WTC11 (cell line): ENCODE measurements at regions not wholly inside any gene's neighbourhood (a gene's known extent, or its start where the extent isn't known, plus 50 kb on each side); places are given as distances from the start of the nearest gene placed in this dataset.

ENCODE experiments used
- ATAC-seq: fragments of 200-7000 bp; cut with Tn5 transposase; 2 replicates; pipeline ENCODE4 v1.10.0; 2021; ENCODE audit warnings: mild to moderate bottlenecking, moderate library complexity
- CTCF ChIA-PET: fragments of 300-600 bp; sonication (Branson Sonifier 250); formaldehyde crosslinking; loops from one replicate; lab custom pipeline; 2021; ENCODE audit warnings: antibody characterized with exemption; lab: Charles Lee
- POLR2A ChIA-PET: fragments of 350-600 bp; sonication (Branson Sonifier 250); formaldehyde crosslinking; loops from one replicate; lab custom pipeline; 2021; ENCODE audit warnings: antibody characterized with exemption; lab: Charles Lee
- DNase-seq: peaks from one replicate; pipeline ENCODE4 v3.0.0; 2021; ENCODE audit warnings: low spot score
- H3K27ac Mint-ChIP-seq: 2 replicates; pipeline ENCODE4 v1.8.0; 2021; ENCODE audit warnings: mixed read lengths
- H3K27me3 Mint-ChIP-seq: 2 replicates; pipeline ENCODE4 v1.8.0; 2021; ENCODE audit warnings: low read depth, mild to moderate bottlenecking, moderate library complexity, mixed read lengths
- H3K36me3 Mint-ChIP-seq: 2 replicates; pipeline ENCODE4 v1.8.0; 2021; ENCODE audit warnings: mixed read lengths
- H3K4me1 Mint-ChIP-seq: 2 replicates; pipeline ENCODE4 v1.8.0; 2022; ENCODE audit warnings: mixed read lengths
- H3K4me3 Mint-ChIP-seq: 2 replicates; pipeline ENCODE4 v1.8.0; 2021; ENCODE audit warnings: mild to moderate bottlenecking, moderate library complexity, mixed read lengths
- H3K9me3 Mint-ChIP-seq: 2 replicates; pipeline ENCODE4 v1.8.0; 2021; ENCODE audit warnings: mixed read lengths
- CREB1 ChIP-seq: sonication (generic); formaldehyde crosslinking; IDR thresholded peaks from 2 replicates; pipeline ENCODE4 v1.8.0; 2023; ENCODE audit warnings: mild to moderate bottlenecking, missing genetic modification reagents
- E2F4 ChIP-seq: sonication (generic); formaldehyde crosslinking; IDR thresholded peaks from 2 replicates; pipeline ENCODE4 v1.8.1; 2022; ENCODE audit warnings: low read depth, mild to moderate bottlenecking, moderate library complexity, missing genetic modification reagents, borderline replicate concordance
- ESRRA ChIP-seq: sonication (generic); formaldehyde crosslinking; IDR thresholded peaks from 2 replicates; pipeline ENCODE4 v1.8.1; 2022; ENCODE audit warnings: mild to moderate bottlenecking, missing genetic modification reagents, borderline replicate concordance
- MXD4 ChIP-seq: fragments of 250-450 bp; sonication (Bioruptor Pico); IDR thresholded peaks from 2 replicates; pipeline ENCODE4 v1.8.0; 2021; ENCODE audit warnings: mild to moderate bottlenecking, moderate library complexity, borderline replicate concordance
- NFYB ChIP-seq: sonication (generic); formaldehyde crosslinking; conservative IDR thresholded peaks from 2 replicates; pipeline ENCODE4 v1.8.0; 2022; ENCODE audit warnings: low read depth, missing genetic modification reagents
- OVOL2 ChIP-seq: fragments of 250-450 bp; sonication (Bioruptor Pico); IDR thresholded peaks from 2 replicates; pipeline ENCODE4 v1.9.0; 2021; ENCODE audit warnings: mild to moderate bottlenecking, borderline replicate concordance
- PRDM15 ChIP-seq: sonication (generic); formaldehyde crosslinking; IDR thresholded peaks from 2 replicates; pipeline ENCODE4 v1.8.0; 2022; ENCODE audit warnings: missing genetic modification reagents
- TCF7 ChIP-seq: sonication (generic); formaldehyde crosslinking; IDR thresholded peaks from 2 replicates; pipeline ENCODE4 v1.8.0; 2022; ENCODE audit warnings: mild to moderate bottlenecking, low read depth, missing genetic modification reagents, moderate library complexity
- ZNF219 ChIP-seq: sonication (generic); formaldehyde crosslinking; IDR thresholded peaks from 2 replicates; pipeline ENCODE4 v1.8.0; 2023; ENCODE audit warnings: missing genetic modification reagents, mild to moderate bottlenecking, borderline replicate concordance
- ZNF317 ChIP-seq: sonication (generic); formaldehyde crosslinking; IDR thresholded peaks from 2 replicates; pipeline ENCODE4 v1.8.1; 2023; ENCODE audit warnings: low read depth, mild to moderate bottlenecking, moderate library complexity, missing genetic modification reagents, borderline replicate concordance
- ZNF416 ChIP-seq: fragments of 250-450 bp; sonication (Bioruptor Pico); IDR thresholded peaks from 2 replicates; pipeline ENCODE4 v1.9.0; 2021; ENCODE audit warnings: mild to moderate bottlenecking, inconsistent platforms
- ZNF423 ChIP-seq: fragments of 250-450 bp; sonication (Bioruptor Pico); IDR thresholded peaks from 2 replicates; pipeline ENCODE4 v2.1.2; 2022; ENCODE audit warnings: mild to moderate bottlenecking, moderate library complexity
- ZNF532 ChIP-seq: fragments of 250-450 bp; sonication (Bioruptor Pico); IDR thresholded peaks from 2 replicates; pipeline ENCODE4 v1.9.0; 2021; ENCODE audit warnings: mild to moderate bottlenecking, borderline replicate concordance
- TF ChIP-seq, protein P1 (sequence below): fragments of 250-450 bp; sonication (Bioruptor Pico); IDR thresholded peaks from 2 replicates; pipeline ENCODE4 v2.1.2; 2022; ENCODE audit warnings: mild to moderate bottlenecking, moderate library complexity
- TF ChIP-seq, protein P2 (sequence below): sonication (generic); formaldehyde crosslinking; IDR thresholded peaks from 2 replicates; pipeline ENCODE4 v1.8.1; 2023; ENCODE audit warnings: mild to moderate bottlenecking, moderate library complexity, missing genetic modification reagents
- TF ChIP-seq, protein P3 (sequence below): sonication (generic); formaldehyde crosslinking; IDR thresholded peaks from 2 replicates; pipeline ENCODE4 v1.8.1; 2022; ENCODE audit warnings: low read depth, missing genetic modification reagents, borderline replicate concordance

- TF ChIP-seq ZNF532: no peak
- TF ChIP-seq, protein P1, sequence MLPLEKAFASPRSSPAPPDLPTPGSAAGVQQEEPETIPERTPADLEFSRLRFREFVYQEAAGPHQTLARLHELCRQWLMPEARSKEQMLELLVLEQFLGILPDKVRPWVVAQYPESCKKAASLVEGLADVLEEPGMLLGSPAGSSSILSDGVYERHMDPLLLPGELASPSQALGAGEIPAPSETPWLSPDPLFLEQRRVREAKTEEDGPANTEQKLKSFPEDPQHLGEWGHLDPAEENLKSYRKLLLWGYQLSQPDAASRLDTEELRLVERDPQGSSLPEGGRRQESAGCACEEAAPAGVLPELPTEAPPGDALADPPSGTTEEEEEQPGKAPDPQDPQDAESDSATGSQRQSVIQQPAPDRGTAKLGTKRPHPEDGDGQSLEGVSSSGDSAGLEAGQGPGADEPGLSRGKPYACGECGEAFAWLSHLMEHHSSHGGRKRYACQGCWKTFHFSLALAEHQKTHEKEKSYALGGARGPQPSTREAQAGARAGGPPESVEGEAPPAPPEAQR: no peak
These were observed 721.1 kb upstream of the TMPRSS15 start (continued) for GRCh38 chr21:19124691-19125090.

DNA sequence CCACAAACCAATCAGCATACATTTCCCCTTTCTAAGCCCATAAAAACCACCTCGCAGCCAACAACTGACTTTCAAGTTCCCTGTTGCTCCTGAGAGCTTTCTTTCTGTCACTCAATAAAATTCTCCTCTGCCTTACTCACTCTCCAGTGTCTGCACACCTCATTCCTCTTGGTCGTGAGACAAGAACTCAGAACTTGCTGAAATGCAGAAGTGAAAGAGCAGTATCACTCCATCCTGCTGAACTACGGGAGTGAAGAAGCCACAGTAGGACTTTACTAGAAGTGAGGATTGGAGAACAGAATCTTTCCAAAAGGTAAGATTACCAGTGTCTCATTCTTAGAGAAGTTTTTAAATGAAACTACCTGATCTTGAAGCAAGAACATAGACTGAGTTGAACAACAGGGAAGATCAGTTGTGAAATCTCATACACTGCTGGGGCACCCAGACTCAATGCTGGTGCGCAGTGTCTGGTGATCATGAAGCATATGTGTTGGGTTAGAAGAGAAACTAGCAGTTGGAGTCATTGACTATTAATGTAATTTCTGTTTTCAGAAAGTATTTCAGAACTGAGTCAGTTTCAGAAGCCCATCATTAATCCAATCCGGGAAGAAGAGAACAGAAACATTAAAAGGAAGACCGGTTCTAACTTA lies 726.9 kb upstream of the TMPRSS15 start:
- DNase-seq (no peak), ATAC-seq (no peak)
- no peaks in the 10 kb centered on the region for H3K27me3 Mint-ChIP-seq
- no peak overlapping the region for H3K4me3 Mint-ChIP-seq
- H3K9me3 Mint-ChIP-seq: peaks cover 15% of the 10 kb centered on the region
- ChIA-PET POLR2A (no interaction called here), CTCF (no interaction called here)
- H3K27ac Mint-ChIP-seq: no peak overlapping the region
- peaks cover 8% of the 10 kb centered on the region for H3K36me3 Mint-ChIP-seq
- no peaks in the 10 kb centered on the region for H3K4me1 Mint-ChIP-seq
- TF ChIP-seq NFYB (CRISPR knock-in tag) (no peak), E2F4 (CRISPR knock-in tag) (no peak), MXD4 (CRISPR knock-in tag) (no peak)

DNA sequence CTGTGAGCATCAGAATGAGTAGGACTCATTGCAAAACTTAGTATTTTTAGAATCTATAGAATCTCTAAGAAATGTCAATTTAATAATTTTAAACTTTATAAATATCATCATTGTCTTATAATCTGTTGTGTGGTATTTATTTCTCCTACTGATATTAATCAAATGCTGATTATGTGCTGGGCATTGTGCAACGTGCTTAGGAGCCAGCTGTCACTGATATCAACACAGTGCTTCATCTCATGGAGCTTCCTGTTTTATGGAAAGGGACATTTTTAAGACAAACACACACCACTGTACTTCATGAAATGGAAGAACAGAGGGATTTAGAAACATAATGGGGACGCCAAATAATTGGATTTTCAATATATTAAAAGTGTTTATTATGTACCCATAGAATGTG lies 737.9 kb upstream of the TMPRSS15 start:
- Mint-ChIP-seq H3K36me3 (no peaks in the 10 kb centered on the region), H3K4me3 (no peak overlapping the region), H3K4me1 (no peaks in the 10 kb centered on the region), H3K27me3 (no peaks in the 10 kb centered on the region), H3K27ac (no peak overlapping the region), H3K9me3 (0 out of 2 replicates have a peak, but pooled peaks cover 8% of the 10 kb centered on the region)
- DNase-seq (no peak), ATAC-seq (no peak)
- POLR2A ChIA-PET: no interaction called here
- CTCF ChIA-PET: no interaction called here
- TF ChIP-seq, protein P1: no peak
- TF ChIP-seq ZNF317 (no peak), OVOL2 (no peak), CREB1 (CRISPR knock-in tag) (no peak), ZNF423 (CRISPR knock-in tag) (no peak), PRDM15 (CRISPR knock-in tag) (no peak), NFYB (CRISPR knock-in tag) (no peak), ZNF416 (no peak), TCF7 (CRISPR knock-in tag) (no peak), ESRRA (CRISPR knock-in tag) (no peak), ZNF219 (CRISPR knock-in tag) (no peak)
- TF ChIP-seq, protein P2, sequence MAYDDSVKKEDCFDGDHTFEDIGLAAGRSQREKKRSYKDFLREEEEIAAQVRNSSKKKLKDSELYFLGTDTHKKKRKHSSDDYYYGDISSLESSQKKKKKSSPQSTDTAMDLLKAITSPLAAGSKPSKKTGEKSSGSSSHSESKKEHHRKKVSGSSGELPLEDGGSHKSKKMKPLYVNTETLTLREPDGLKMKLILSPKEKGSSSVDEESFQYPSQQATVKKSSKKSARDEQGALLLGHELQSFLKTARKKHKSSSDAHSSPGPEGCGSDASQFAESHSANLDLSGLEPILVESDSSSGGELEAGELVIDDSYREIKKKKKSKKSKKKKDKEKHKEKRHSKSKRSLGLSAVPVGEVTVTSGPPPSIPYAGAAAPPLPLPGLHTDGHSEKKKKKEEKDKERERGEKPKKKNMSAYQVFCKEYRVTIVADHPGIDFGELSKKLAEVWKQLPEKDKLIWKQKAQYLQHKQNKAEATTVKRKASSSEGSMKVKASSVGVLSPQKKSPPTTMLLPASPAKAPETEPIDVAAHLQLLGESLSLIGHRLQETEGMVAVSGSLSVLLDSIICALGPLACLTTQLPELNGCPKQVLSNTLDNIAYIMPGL: no peak
- TF ChIP-seq, protein P3, sequence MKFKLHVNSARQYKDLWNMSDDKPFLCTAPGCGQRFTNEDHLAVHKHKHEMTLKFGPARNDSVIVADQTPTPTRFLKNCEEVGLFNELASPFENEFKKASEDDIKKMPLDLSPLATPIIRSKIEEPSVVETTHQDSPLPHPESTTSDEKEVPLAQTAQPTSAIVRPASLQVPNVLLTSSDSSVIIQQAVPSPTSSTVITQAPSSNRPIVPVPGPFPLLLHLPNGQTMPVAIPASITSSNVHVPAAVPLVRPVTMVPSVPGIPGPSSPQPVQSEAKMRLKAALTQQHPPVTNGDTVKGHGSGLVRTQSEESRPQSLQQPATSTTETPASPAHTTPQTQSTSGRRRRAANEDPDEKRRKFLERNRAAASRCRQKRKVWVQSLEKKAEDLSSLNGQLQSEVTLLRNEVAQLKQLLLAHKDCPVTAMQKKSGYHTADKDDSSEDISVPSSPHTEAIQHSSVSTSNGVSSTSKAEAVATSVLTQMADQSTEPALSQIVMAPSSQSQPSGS (CRISPR knock-in tag): no peak
